HEK293 (cell line): ENCODE measurements at regions not wholly inside any gene's neighbourhood (a gene's known extent, or its start where the extent isn't known, plus 50 kb on each side); places are given as distances from the start of the nearest gene placed in this dataset.

Experiments used
- CTCF ChIA-PET: fragments of 350-600 bp; formaldehyde crosslinking; extraction: SDS; loops from one replicate; lab custom pipeline; 2021; ENCODE audit warnings: antibody characterized with exemption; lab: Yijun Ruan, JAX
- POLR2A ChIA-PET: fragments of 300-600 bp; formaldehyde crosslinking; extraction: SDS; loops from one replicate; lab custom pipeline; 2020; ENCODE audit warnings: antibody characterized with exemption, inconsistent platforms; lab: Yijun Ruan, JAX
- H3K27ac ChIP-seq: fragments of 200-500 bp; sonication (Bioruptor generic); 2 replicates; pipeline ENCODE4 v1.5.1; 2014; ENCODE audit warnings: low read depth, low read length, control low read depth, inconsistent platforms; ENCODE audit errors: extremely low read depth
- H3K36me3 ChIP-seq, 2 experiments: fragments of 200-500 bp in 1 of 2; sonication (Bioruptor generic) in 1 of 2; 1 replicate in 1 of 2; 2 replicates in 1 of 2; pipeline ENCODE4 v1.5.1; 2014 to 2017; ENCODE audit warnings: inconsistent platforms in 2 of 2, low read length in 2 of 2; ENCODE audit not compliant: control insufficient read depth in 2 of 2, insufficient read depth in 1 of 2
- H3K4me1 ChIP-seq: fragments of 200-500 bp; sonication (Bioruptor generic); 2 replicates; pipeline ENCODE4 v1.5.1; 2014; ENCODE audit warnings: mild to moderate bottlenecking, low read length, inconsistent platforms; ENCODE audit not compliant: control insufficient read depth, insufficient read depth
- H3K4me3 ChIP-seq: 2 replicates; pipeline ENCODE4 v1.5.1; 2011; ENCODE audit warnings: low read depth, mild to moderate bottlenecking, control low read depth, low read length, moderate library complexity
- H3K9me3 ChIP-seq: fragments of 200-500 bp; sonication (Bioruptor generic); 2 replicates; pipeline ENCODE4 v1.5.1; 2014; ENCODE audit warnings: low read depth, low read length, inconsistent platforms; ENCODE audit not compliant: control insufficient read depth, insufficient read depth
- BCL6B ChIP-seq: fragments of 450-650 bp; formaldehyde crosslinking; IDR thresholded peaks from 2 replicates; pipeline ENCODE4 v1.5.1; 2017; ENCODE audit warnings: missing biosample characterization, missing genetic modification characterization
- GLI4 ChIP-seq: fragments of 450-650 bp; formaldehyde crosslinking; IDR thresholded peaks from 2 replicates; pipeline ENCODE4 v1.5.1; 2016; ENCODE audit warnings: missing biosample characterization, missing genetic modification characterization
- IKZF3 ChIP-seq: fragments of 450-650 bp; IDR thresholded peaks from 2 replicates; pipeline ENCODE4 v1.5.0; 2018; ENCODE audit warnings: missing biosample characterization, mild to moderate bottlenecking, missing genetic modification characterization, moderate library complexity
- KLF10 ChIP-seq: fragments of 450-650 bp; IDR thresholded peaks from 2 replicates; pipeline ENCODE4 v1.5.1; 2018; ENCODE audit warnings: missing biosample characterization, mild to moderate bottlenecking, missing genetic modification characterization
- OSR2 ChIP-seq: fragments of 450-650 bp; formaldehyde crosslinking; IDR thresholded peaks from 2 replicates; pipeline ENCODE4 v1.5.1; 2016; ENCODE audit warnings: missing biosample characterization, missing genetic modification characterization
- PATZ1 ChIP-seq: fragments of 450-650 bp; formaldehyde crosslinking; IDR thresholded peaks from 2 replicates; pipeline ENCODE4 v1.5.1; 2016; ENCODE audit warnings: missing biosample characterization, missing genetic modification characterization
- SCRT2 ChIP-seq: fragments of 450-650 bp; formaldehyde crosslinking; IDR thresholded peaks from 2 replicates; pipeline ENCODE4 v1.5.1; 2016; ENCODE audit warnings: missing biosample characterization, missing genetic modification characterization
- SETDB1 ChIP-seq: IDR thresholded peaks from one replicate; pipeline ENCODE4 v1.6.1; 2017; ENCODE audit warnings: mild to moderate bottlenecking, low read length, moderate library complexity, mixed read lengths; ENCODE audit not compliant: insufficient read length
- SP7 ChIP-seq: fragments of 450-650 bp; formaldehyde crosslinking; IDR thresholded peaks from 2 replicates; pipeline ENCODE4 v1.5.1; 2016; ENCODE audit warnings: missing biosample characterization, missing genetic modification characterization
- ZBTB26 ChIP-seq: fragments of 450-650 bp; formaldehyde crosslinking; optimal IDR thresholded peaks from 2 replicates; pipeline ENCODE3; 2016; ENCODE audit warnings: missing biosample characterization, mild to moderate bottlenecking, missing genetic modification characterization
- ZEB2 ChIP-seq: fragments of 450-650 bp; formaldehyde crosslinking; IDR thresholded peaks from 2 replicates; pipeline ENCODE4 v1.5.1; 2016; ENCODE audit warnings: missing biosample characterization, missing genetic modification characterization
- ZNF175 ChIP-seq: fragments of 450-650 bp; formaldehyde crosslinking; IDR thresholded peaks from 2 replicates; pipeline ENCODE4 v1.5.1; 2016; ENCODE audit warnings: missing biosample characterization, missing genetic modification characterization
- ZNF19 ChIP-seq: fragments of 450-650 bp; formaldehyde crosslinking; IDR thresholded peaks from 2 replicates; pipeline ENCODE4; 2016; ENCODE audit warnings: missing biosample characterization, missing genetic modification characterization, low read depth
- ZNF248 ChIP-seq: fragments of 450-650 bp; formaldehyde crosslinking; IDR thresholded peaks from 2 replicates; pipeline ENCODE4 v1.5.1; 2017; ENCODE audit warnings: missing biosample characterization, missing genetic modification characterization
- ZNF341 ChIP-seq: fragments of 450-650 bp; formaldehyde crosslinking; IDR thresholded peaks from 2 replicates; pipeline ENCODE4; 2016; ENCODE audit warnings: low read depth, missing biosample characterization, missing genetic modification characterization
- ZNF366 ChIP-seq: fragments of 450-650 bp; formaldehyde crosslinking; conservative IDR thresholded peaks from 2 replicates; pipeline ENCODE4 v1.5.1; 2016; ENCODE audit warnings: missing biosample characterization, missing genetic modification characterization
- ZNF391 ChIP-seq: fragments of 450-650 bp; formaldehyde crosslinking; IDR thresholded peaks from 2 replicates; pipeline ENCODE4 v1.5.1; 2016; ENCODE audit warnings: low read depth, missing biosample characterization, missing genetic modification characterization, borderline replicate concordance
- ZNF426 ChIP-seq: fragments of 450-650 bp; formaldehyde crosslinking; IDR thresholded peaks from 2 replicates; pipeline ENCODE4 v1.5.1; 2017; ENCODE audit warnings: missing biosample characterization, missing genetic modification characterization, mild to moderate bottlenecking, inconsistent platforms, moderate library complexity
- ZNF433 ChIP-seq: fragments of 450-650 bp; formaldehyde crosslinking; IDR thresholded peaks from 2 replicates; pipeline ENCODE4 v1.5.1; 2016; ENCODE audit warnings: missing biosample characterization, missing genetic modification characterization, low read depth
- ZNF473 ChIP-seq: fragments of 450-650 bp; formaldehyde crosslinking; IDR thresholded peaks from 2 replicates; pipeline ENCODE4 v1.5.1; 2017; ENCODE audit warnings: missing biosample characterization, missing genetic modification characterization
- ZNF529 ChIP-seq: fragments of 450-650 bp; formaldehyde crosslinking; IDR thresholded peaks from 2 replicates; pipeline ENCODE4 v1.5.1; 2017; ENCODE audit warnings: missing genetic modification characterization, missing biosample characterization; ENCODE audit not compliant: insufficient replicate concordance
- ZNF544 ChIP-seq: fragments of 450-650 bp; formaldehyde crosslinking; IDR thresholded peaks from 2 replicates; pipeline ENCODE4 v1.5.0; 2017; ENCODE audit warnings: missing biosample characterization, missing genetic modification characterization
- ZNF580 ChIP-seq: fragments of 450-650 bp; formaldehyde crosslinking; IDR thresholded peaks from 2 replicates; pipeline ENCODE4 v1.5.1; 2016; ENCODE audit warnings: missing biosample characterization, missing genetic modification characterization
- ZNF623 ChIP-seq: fragments of 450-650 bp; formaldehyde crosslinking; IDR thresholded peaks from 2 replicates; pipeline ENCODE4 v1.5.1; 2016; ENCODE audit warnings: missing biosample characterization, missing genetic modification characterization
- ZNF624 ChIP-seq: fragments of 450-650 bp; formaldehyde crosslinking; IDR thresholded peaks from 2 replicates; pipeline ENCODE4 v1.5.1; 2017; ENCODE audit warnings: missing biosample characterization, missing genetic modification characterization
- ZNF645 ChIP-seq: fragments of 450-650 bp; formaldehyde crosslinking; IDR thresholded peaks from 2 replicates; pipeline ENCODE4; 2016; ENCODE audit warnings: missing biosample characterization, missing genetic modification characterization
- ZNF664 ChIP-seq: fragments of 450-650 bp; formaldehyde crosslinking; IDR thresholded peaks from 2 replicates; pipeline ENCODE4 v1.5.1; 2016; ENCODE audit warnings: missing biosample characterization, missing genetic modification characterization
- ZNF843 ChIP-seq: fragments of 450-650 bp; formaldehyde crosslinking; IDR thresholded peaks from 2 replicates; pipeline ENCODE4 v1.5.1; 2016; ENCODE audit warnings: missing biosample characterization, missing genetic modification characterization
- ZSCAN18 ChIP-seq: fragments of 450-650 bp; formaldehyde crosslinking; IDR thresholded peaks from 2 replicates; pipeline ENCODE4 v1.5.1; 2016; ENCODE audit warnings: missing biosample characterization, missing genetic modification characterization
- ZSCAN5A ChIP-seq: fragments of 450-650 bp; formaldehyde crosslinking; IDR thresholded peaks from 2 replicates; pipeline ENCODE4 v1.5.1; 2016; ENCODE audit warnings: missing biosample characterization, missing genetic modification characterization

GRCh38 chr5:167921796-167922195, 369.6 kb upstream of the WWC1 start:
- no peaks in the 10 kb centered on the region for H3K4me1 ChIP-seq
- no peaks in the 10 kb centered on the region for H3K36me3 ChIP-seq
- H3K9me3 ChIP-seq, result no peaks in the 10 kb centered on the region
- ChIA-PET CTCF (no interaction called here), POLR2A (no interaction called here)
- no peak overlapping the region for H3K4me3 ChIP-seq
- TF ChIP-seq ZNF624, result no peak
- TF ChIP-seq ZEB2, result no peak
- no peak for TF ChIP-seq ZNF433 (tag by site-specific recombination)
- TF ChIP-seq ZSCAN18, result no peak
- no peak for TF ChIP-seq ZBTB26 (tag by site-specific recombination)
- TF ChIP-seq KLF10 (tag by site-specific recombination), result no peak
- TF ChIP-seq ZNF391, result no peak
- TF ChIP-seq BCL6B (tag by site-specific recombination), result no peak
- TF ChIP-seq ZSCAN5A (tag by site-specific recombination), result no peak
- no peak for TF ChIP-seq IKZF3 (tag by site-specific recombination)
- TF ChIP-seq ZNF529 (tag by site-specific recombination), result no peak
- no peak for TF ChIP-seq ZNF843 (tag by site-specific recombination)
- no peak for TF ChIP-seq ZNF645 (tag by site-specific recombination)
- no peak for TF ChIP-seq ZNF473 (tag by site-specific recombination)
- no peak for TF ChIP-seq ZNF426 (tag by site-specific recombination)
- H3K27ac ChIP-seq, result no peak overlapping the region

- Histone ChIP-seq H3K4me3 (no peak overlapping the region), H3K27ac (no peak overlapping the region), H3K9me3 (no peaks in the 10 kb centered on the region), H3K36me3 (no peaks in the 10 kb centered on the region), H3K4me1 (no peaks in the 10 kb centered on the region)
- ChIA-PET POLR2A (no interaction called here), CTCF (interaction anchor here (1.6 kb wide), 1 partner anchor 46 kb away, joined by 3 read pairs; no protein-coding TSS in a partner anchor)
- TF ChIP-seq GLI4 (tag by site-specific recombination), result no peak
- TF ChIP-seq ZNF664, result no peak
- TF ChIP-seq ZNF19 (tag by site-specific recombination), result no peak
- TF ChIP-seq ZNF580 (tag by site-specific recombination), result no peak
- TF ChIP-seq SP7 (tag by site-specific recombination), result no peak
- no peak for TF ChIP-seq SETDB1
- no peak for TF ChIP-seq PATZ1 (tag by site-specific recombination)
- no peak for TF ChIP-seq OSR2 (tag by site-specific recombination)
- TF ChIP-seq IKZF3 (tag by site-specific recombination), result no peak
- TF ChIP-seq ZNF175, result no peak
- TF ChIP-seq ZNF341, result no peak
- no peak for TF ChIP-seq ZNF623 (tag by site-specific recombination)
- no peak for TF ChIP-seq ZNF544 (tag by site-specific recombination)
- TF ChIP-seq ZNF248 (tag by site-specific recombination), result no peak
- no peak for TF ChIP-seq SCRT2
- no peak for TF ChIP-seq ZNF366 (tag by site-specific recombination)
These were observed 368.0 kb upstream of the WWC1 start for GRCh38 chr5:167923396-167923795.
